ENCODE measurements at regions not wholly inside any gene's neighbourhood (a gene's known extent, or its start where the extent isn't known, plus 50 kb on each side); places are given as distances from the start of the nearest gene placed in this dataset.

DNA sequence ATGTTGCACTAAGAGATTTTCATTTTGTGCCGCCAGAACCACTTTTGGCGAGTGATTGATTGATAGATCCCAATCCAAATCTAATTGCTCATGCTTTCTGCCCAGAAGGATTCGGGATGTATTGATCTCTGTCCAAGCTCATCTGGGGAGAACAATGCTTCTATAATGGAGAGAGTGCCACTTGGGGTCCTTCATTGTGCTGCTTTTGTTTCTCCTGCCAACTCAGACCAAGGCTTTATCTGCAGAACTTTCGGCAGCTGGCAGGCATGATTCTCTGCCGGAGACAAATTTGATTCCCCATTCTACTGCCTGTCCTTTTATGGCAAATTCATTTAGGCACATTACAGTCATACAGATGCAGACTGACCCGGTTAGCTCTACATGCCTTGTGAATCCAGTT is 62.9 kb upstream of the NTM start:
- no peak overlapping the region for H3K4me3 ChIP-seq (ENCODE audit: low read depth, low read length)
- TF ChIP-seq, protein P1, sequence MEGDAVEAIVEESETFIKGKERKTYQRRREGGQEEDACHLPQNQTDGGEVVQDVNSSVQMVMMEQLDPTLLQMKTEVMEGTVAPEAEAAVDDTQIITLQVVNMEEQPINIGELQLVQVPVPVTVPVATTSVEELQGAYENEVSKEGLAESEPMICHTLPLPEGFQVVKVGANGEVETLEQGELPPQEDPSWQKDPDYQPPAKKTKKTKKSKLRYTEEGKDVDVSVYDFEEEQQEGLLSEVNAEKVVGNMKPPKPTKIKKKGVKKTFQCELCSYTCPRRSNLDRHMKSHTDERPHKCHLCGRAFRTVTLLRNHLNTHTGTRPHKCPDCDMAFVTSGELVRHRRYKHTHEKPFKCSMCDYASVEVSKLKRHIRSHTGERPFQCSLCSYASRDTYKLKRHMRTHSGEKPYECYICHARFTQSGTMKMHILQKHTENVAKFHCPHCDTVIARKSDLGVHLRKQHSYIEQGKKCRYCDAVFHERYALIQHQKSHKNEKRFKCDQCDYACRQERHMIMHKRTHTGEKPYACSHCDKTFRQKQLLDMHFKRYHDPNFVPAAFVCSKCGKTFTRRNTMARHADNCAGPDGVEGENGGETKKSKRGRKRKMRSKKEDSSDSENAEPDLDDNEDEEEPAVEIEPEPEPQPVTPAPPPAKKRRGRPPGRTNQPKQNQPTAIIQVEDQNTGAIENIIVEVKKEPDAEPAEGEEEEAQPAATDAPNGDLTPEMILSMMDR (IDR thresholded peaks at IDR 0.05; ENCODE audit: insufficient read depth, low read length) = no peak

GRCh38 chr11:131309776-131310175 is 60.6 kb upstream of the NTM start:
- no peak for DNase-seq (ENCODE audit: low read depth)
- TF ChIP-seq, protein P1 (IDR thresholded peaks at IDR 0.05; ENCODE audit: insufficient read depth, low read length) = no peak
- no peak overlapping the region for H3K4me3 ChIP-seq (ENCODE audit: low read depth, low read length)

More for the DNA sequence above, 62.9 kb upstream of the NTM start:
- DNase-seq (ENCODE audit: low read depth) = no peak

DNA sequence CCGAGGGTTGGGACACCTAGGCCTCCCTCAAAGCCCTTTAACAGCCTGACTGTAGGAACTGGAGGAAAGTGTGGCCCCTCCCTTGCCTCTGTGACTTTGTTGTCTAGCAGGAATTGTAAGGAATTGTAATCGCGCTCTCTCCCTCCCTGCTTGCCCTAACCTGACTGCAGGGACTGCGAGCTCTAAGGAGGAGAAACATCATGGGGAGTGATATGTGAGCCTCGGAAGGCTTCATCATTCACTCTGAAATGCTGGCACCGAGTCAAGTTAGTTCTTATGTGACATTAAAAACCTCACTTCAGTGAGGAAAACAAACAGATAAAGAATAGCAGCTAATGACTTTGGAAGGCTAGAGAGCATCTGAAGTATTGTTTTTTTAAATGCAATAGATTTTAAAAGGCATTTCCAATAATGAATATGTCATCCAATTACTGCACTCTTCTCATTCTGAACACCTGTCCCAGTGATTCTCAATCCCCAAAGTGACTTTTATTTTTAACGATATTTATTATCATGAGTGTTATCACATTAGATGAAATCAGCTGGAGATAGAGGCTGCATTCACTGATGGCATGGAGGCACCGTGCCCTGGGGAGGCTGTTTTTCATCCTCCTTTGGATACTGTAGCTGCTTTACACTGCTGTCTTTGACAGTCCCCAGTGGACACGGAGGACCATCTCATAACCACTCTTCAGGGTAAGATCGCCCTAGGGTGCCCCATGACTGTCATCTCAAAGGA is 58.5 kb upstream of the NTM start:
- no peak overlapping the region for H3K4me3 ChIP-seq (ENCODE audit: low read depth, low read length)
- DNase-seq (ENCODE audit: low read depth) = no peak

More for the DNA sequence above, 58.5 kb upstream of the NTM start:
- TF ChIP-seq, protein P1 (IDR thresholded peaks at IDR 0.05; ENCODE audit: insufficient read depth, low read length) = no peak
